Activated CD4-positive, alpha-beta T cell treated with anti-CD3 and anti-CD28 coated beads, Interleukin-2, amount 50 U/mL, for 4 hours (primary cell): ENCODE measurements at regions not wholly inside any gene's neighbourhood (a gene's known extent, or its start where the extent isn't known, plus 50 kb on each side); places are given as distances from the start of the nearest gene placed in this dataset.
"Not testable (repeated sequence)": the region's sequence is repeated elsewhere in the genome, so short reads cannot be mapped to it uniquely, and the experiment has no call there.

Experiments
- DNase-seq, 2 experiments: peaks; one replicate each; pipeline ENCODE4 v3.0.0-alpha.2; 2020

DNA sequence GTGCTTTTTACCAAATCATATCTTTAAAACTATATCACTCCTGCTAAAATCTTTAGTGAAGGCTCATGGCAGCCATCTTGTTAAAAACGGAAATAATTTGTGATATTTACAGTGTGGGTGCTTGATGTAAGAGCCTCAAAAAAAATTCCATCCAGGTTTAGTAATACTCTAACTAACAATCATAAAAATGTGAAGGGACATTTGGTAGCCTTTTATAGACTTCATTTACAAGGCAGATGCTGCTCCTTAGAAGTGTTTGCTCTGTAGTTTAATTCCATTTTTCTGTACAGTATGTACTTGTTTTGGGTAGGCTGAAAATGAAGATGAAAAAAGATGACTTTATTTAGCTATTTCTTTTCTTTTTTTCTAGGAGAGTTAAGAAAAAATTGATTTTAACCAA lies 525.0 kb downstream of the ZEB2 start:
- no peak for DNase-seq

DNA sequence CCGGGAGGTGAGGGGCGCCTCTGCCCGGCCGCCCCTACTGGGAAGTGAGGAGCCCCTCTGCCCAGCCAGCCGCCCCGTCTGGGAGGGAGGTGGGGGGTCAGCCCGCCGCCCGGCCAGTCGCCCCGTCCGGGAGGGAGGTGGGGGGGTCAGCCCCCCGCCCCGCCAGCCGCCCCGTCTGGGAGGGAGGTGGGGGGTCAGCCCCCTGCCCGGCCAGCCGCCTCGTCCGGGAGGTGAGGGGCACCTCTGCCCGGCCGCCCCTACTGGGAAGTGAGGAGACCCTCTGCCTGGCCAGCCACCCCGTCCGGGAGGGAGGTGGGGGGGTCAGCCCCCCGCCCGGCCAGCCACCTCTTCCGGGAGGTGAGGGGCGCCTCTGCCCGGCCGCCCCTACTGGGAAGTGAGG lies 528.3 kb downstream of the ZEB2 start:
- DNase-seq = not testable (repeated sequence)

DNA sequence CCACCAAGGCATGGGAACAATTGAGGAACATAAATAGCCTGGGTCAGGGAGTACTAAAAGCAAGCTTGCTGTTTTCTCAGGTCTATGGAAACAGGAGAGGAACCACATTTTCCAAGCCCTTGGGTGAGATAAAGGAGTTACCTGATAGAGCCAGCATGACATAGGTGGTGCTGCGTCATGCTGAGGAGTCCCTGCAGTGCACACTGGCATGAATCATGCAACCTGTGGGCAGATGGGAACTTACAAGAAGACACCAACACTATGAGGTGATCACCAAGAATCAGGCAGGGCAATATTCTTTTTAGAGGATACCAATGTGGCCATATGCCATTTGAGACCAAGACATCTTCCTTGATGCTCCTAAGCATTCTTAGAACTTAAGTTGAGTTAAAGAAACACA lies 531.8 kb downstream of the ZEB2 start:
- no peak for DNase-seq

DNA sequence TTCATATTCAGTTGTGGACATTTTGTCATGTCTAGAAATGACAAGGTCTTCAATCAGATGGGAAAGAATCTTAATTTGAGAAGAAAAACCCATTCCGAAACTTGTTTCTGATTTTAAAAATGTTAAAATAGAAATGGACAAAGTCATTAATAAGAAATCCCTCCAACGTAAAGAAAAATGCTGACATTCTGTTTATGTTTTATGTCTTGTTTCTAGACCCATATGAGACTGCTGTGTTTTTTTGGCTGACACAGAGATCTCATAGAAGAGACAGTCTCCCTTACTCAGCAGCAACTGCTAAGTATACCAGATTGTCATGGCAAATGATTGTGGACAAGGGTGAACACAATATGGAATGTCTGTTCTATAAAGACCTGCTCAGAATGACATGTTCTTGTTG lies 538.5 kb downstream of the ZEB2 start:
- DNase-seq = no peak

DNA sequence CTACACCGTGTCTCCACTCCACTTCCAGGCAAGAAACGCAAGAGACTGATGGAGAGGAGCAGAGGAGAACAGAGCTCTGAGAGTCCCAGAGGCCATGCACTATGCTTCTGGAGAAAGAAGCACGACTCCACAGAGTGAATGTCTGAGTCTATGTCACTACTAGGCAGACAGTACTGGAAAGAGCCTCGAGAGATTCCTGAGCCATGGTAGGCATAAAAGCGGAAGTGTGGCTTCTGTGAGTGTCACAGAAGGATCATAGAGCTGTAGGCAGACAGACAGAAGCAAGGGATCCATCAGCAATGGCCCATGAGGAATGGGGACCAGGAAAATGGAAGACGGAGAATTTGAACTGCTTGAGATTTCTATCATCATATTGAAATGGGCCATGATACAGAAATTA lies 542.6 kb downstream of the ZEB2 start:
- DNase-seq = no peak

DNA sequence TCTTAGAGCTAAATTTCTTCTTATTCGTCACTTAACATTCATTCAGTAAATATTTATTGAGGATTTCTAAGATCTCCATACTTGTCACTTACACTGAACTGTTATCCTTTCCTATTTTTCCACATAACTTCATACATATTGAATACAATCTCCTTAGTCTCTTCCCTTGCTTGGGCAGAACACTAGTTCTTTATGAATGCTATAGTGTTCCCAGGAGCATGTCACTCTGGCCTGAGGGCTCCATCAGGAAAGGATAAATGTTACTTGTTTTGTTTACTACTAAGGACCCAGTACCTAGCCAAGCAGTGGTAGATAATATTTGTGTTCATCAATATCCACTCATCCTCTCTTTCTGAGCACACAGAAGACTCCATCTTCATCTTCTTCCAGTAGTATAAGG lies 544.7 kb downstream of the ZEB2 start:
- no peak for DNase-seq

DNA sequence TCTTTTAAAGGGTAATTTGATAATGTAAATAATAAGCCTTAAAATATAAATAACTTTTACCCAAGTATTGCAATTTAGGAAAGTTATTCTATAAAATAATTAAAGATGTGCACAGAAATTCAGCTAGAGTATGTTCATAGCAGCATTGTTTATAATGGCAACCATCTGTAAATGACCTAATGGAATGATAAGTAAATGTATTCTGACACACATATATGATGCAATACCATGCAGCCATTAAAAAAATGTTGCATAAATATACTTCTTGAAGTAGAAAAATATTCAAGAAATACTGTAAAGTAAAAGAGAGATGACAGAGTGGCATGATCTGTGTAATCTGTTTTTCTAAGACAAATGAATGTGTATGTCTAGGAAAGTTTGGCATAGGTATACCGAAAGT lies 545.7 kb downstream of the ZEB2 start:
- no peak for DNase-seq

DNA sequence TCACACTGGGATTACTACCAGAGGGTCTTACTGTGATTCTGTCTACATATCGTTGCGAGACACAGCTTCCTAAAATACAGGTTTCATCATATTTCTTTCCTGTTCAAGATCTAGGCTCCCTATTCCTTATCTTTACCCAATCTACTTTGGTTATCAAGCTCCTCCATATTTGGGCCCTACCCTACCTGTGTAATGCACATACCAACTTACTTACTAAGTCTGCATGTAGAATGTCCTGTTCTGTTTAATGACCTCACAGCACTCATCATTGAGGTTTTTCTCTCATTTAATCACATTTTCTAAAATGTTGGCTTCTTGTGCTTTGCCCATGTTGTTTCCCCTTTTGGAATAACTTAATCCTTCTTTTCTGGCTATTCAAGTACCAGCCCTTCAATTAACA lies 551.1 kb downstream of the ZEB2 start:
- no peak for DNase-seq

DNA sequence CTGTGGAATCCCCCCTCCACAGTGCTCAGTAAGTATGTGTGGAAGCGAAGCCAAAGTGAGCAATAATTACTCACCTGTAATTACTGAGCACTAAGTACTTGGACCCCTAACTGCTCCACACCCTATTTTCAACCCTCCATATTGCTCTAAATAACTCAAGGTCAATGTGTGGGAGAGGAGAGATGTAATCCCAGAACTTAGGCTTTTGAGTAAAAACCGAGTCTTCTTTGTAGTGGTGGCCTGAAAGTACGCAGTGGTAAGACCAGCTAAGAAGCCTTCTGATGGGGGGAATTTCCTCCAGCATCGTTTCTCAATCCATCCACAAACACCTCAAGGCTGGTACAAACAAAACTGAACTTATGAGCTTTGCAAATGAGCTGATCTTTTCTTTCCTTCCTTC lies 551.6 kb downstream of the ZEB2 start:
- DNase-seq = no peak

DNA sequence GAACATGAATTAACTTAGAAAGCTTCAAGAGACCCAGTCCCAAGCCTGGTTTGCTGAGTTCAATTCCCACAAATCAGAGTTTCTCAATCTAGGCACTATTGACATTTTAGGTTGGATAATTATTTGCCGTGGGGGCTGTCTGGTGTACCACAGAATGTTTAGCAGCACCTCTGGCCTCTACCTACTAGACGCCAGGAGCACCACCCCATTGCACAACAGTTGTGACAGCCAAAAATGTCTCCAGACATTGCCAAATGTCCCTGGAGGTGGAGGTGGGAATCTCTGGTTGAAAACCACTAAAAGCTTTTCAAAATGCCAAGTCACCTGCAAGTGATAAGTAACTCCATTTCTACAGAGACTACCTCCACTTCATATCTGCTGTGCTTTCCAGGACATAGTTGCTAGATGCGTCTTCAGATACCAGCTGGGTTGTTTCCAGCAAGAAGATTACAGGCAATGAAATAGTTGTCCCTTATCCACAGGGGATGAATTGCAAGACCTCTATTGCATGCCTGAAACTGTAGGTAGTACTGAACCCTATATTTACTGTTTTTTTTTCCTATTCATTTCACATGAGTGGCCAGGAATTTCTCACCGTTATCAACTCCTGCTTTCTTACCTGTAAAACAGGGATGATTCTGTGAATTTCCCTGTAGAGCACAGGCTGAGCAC lies 554.3 kb downstream of the ZEB2 start:
- DNase-seq = no peak

DNA sequence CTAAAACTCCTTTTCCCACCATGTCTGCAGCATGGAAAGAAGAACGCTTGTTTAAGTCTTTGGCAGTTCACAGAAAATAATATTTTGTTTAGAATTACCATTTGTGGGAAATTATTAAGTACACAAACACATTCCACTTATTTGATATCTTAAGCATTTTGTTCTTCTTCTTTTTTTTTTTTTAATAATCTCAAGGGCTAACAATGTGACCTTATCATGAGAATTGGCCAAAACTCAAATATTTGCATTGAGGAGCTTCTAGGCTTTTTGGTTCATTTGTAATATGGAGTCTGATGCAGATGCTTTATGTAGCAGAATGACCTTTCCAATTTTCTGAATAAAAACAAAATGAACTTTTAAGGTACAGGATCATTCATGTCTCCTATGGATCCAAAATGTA lies 555.0 kb downstream of the ZEB2 start:
- no peak for DNase-seq

DNA sequence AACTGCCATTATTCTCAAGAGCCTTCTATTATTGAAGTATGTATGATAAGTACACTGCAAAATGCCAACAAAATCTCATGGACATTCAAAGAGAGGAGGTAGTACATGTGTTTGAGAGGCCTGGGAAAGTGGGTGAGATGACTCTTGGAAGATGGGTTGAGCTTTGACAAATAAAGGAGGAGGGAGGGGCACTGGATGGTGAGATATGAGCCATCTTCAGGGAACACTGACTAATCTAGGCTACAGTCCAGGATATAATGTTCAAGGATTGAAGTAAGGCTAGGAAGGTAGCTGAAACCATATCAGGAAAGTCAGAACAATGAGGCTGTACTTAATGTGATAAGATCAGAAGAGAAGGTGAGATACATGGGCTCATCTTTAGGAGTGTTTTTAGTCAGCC lies 559.7 kb downstream of the ZEB2 start:
- DNase-seq = no peak

DNA sequence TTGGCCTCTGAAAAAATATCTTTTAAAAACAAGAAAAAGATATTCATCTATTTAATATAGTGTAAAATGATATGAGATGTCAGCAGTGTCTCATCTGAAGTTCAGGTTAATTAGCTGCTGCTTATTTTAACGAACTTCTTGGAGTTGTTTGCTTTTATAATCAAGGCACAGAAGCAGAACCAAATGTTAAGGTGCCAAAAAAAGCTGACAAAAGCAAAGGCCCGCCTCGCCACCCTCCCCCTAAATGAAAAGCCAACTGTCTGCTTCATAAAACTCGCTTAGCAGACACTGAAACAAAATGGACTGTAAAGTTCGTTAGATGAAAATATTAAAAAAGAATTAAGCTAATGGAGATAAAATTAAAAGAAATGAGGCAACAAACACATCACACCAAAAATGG lies 562.6 kb downstream of the ZEB2 start:
- no peak for DNase-seq

DNA sequence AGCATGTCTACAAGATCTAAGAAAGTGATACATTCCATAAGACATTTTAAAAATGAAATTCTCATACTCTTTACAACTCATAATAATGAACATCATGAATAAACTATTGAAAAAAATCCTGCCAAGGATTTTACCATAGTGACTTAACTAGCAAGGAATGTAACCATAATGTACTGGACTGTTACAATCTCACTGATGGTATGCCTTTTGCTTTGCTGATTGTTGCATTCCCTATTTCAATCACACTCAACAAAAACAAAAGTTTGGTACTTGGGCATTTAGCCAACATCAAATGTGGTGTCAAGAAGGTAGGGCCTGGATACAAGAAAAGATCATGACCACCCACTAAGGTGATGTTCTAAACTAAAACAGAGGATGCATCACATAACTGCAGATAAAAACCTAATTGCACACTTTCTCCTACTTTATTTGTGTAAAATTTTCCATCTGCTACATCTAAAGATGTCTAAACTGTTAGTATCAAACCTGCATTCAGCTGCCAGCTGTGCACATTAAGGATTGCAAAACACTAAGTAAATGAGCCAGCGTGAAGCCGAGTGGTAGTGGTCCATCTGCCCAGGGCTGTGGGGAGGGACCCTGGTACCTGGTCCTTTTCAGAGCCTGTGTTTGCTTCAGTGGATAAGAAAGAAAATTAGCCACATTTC lies 564.4 kb downstream of the ZEB2 start:
- DNase-seq = no peak

DNA sequence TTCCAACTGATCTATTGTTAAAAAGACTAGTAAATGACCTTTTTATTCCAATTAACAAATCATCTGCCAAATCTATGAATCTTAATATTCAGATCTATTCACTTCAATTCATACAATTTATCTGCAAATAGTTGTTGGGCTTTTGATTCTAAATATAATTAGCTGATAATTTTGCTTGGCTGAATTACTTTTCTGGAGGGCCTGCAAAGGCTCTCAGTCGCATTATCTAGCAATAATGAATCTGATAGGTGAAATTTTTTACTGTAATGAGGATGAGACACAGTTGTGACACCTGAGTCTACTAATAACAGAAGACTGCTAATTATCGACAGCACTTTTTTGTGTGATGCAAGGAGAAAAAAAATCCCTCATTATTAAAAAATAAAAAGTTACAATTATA lies 565.1 kb downstream of the ZEB2 start:
- no peak for DNase-seq

DNA sequence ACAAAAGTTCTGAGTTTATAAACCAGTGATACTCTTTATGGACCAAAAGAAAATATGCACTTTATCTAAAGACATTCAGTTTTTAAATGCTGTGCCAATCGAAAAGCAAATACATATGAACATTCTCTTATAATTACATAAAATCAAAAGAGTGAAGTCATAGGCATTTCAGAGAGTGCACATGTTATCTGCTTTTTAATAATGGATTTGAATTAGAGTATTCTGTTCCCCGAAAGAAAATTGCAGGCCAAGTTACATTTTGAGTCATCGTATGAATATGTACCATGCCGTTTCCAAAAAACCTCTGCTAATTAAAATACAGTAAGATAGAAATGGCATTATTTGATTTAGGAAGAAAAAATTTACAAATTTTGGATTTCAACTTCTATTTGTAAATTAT lies 565.7 kb downstream of the ZEB2 start:
- DNase-seq = no peak

DNA sequence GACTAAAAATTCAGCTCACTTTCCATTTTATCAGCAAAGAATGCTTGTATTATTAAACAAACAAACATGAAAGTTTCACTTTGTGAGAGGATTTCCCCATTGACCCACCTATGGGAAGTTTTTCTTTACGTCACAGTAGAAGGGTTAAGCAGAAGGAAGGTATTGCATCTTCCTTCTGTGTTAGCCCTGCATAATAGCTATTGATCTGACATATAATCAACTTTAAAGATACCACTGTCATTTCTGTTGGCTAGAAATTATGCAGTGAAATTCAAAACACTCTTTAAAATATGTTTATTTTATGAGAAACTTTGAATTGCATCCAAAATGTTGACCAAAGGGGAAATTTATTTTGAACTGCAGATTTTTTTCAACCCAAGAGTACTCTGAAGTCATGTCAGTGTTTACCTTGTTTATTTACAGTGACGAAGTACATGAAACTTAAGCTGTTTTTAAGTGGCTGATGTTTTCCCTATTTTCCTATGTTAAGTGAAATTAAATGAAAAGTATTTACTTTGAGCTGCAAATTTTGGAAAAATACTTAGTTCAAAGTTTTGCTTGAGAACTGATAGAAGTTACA lies 566.4 kb downstream of the ZEB2 start:
- DNase-seq = no peak

DNA sequence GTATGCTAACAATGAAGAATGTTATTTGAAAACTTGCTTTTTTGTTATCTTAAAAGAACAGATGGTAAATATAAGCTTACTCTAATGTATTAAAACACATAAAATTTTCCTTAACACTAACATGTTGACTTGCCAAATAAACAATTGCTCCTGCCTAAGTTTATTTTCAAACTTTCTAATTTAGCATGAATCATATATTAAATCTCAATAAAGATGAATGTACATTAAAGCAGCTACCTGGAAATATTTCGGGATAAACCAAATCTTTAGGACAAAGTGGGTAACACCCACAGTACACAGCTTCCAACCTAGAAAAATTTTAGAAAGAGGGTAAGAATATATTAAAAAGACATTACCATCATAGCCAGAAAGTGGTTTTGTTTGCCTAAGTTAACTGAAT lies 567.4 kb downstream of the ZEB2 start:
- DNase-seq = no peak

DNA sequence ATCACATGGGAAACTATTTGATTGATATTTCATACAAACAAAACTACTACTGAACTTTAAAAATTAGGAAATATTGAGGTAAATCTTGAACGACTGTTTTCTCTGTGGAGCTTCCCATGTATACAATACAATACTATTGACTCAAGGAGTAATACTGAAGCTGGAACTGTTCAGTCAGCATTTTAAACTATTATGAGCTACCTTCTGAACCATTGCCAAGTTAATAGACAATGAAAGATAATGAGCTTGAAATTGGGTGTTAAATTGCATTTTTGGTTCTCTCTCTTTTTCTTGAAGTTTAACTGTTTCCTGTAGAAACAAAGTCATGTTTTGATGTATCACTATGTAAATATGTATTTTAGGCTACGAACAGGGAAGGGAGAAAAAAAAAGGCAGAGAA lies 569.2 kb downstream of the ZEB2 start:
- no peak for DNase-seq

DNA sequence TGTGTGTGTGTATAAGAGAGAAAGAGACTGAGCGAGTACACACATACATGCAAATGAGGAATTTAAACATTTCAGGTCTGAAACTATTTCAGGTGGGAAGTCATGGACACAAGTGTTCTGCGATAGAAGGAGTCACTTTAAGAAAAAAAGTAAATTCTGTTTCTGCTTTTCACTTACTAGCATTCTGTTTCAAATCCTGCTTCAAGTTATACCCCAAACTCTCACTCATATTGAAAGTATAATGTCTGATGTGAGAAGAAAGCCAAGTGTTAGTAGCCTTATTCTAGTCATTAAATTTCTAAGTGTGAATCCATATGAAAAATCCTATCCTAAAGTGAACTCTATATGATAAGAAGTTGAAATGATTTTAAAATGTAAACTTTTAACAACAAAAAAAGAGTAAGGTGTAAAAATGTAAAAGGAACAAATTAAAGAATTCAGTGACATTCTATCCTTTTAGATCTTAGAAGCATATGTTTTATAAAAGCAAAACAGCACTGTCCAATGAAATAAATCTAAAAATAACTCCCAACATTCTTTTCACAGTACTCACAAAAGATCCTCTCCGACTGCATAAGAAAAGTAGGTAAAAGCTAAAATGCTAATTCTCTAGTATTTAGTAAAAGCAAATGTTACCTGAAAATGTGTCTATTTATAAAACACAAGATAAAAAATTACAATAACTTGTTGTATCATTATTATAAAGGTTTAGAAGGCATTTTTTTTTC lies 570.6 kb downstream of the ZEB2 start:
- DNase-seq = no peak

DNA sequence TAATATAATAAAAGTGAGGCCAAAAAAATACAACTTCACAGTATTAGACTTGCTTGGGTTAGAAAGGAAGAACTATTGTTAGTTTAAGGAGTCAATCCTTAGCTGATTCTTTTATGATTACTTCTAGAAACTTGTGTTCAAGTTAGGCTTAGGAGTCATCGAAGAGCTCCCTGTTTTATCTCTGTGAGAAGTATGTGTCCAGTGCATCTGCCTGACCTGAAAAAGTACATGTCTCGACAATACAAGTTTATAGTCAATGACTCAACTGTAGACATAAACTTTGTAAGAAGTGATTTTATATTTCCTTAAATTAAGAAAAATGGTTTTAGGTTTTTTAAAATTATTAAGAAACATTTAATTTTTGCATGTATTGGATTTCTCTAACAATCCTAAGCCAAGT lies 571.2 kb downstream of the ZEB2 start:
- DNase-seq = no peak

DNA sequence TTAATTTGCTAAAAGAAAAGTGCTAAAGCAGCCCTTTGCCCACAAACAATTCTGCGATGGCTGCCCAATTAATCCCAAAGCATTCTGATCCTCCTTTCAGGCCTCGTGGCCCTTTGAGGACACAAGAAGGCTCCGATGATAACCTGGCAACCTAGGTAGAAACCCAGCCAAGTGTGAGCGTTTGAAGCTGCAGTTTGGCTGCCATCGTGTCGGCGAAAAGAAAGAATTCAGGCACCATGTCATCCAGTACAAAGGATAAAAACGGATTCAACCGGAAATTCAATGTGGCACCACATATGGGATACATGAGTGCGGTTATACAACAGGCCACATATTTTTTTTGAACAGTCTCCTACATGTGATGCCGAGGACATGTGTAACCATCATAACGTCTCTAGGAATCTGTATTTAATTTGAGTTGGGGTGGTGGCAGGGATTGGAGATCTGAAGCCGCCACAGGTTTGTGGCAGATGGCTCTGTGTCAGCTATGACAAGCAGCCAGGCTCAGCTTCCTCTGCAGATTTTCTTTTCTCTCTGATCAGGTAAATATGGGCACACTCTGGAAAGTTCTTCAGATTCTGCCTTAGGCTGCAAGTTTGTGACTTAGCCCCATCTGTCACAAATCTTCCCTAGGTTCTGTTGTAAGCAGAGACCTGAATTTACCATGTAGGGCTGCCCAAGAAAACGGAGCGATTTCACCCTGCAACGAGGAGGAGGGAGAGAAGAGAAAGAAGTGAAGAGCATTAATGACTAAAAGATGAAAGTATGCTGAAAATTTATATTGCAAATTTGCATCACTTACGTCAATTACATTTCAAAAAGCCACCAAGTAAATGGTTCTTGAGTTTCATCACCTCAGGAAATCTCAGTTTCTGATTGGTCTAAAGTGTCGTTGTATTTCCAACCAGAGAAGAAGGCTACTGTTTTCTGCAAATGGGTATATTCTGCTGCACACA lies 573.2 kb downstream of the ZEB2 start:
- no peak for DNase-seq

DNA sequence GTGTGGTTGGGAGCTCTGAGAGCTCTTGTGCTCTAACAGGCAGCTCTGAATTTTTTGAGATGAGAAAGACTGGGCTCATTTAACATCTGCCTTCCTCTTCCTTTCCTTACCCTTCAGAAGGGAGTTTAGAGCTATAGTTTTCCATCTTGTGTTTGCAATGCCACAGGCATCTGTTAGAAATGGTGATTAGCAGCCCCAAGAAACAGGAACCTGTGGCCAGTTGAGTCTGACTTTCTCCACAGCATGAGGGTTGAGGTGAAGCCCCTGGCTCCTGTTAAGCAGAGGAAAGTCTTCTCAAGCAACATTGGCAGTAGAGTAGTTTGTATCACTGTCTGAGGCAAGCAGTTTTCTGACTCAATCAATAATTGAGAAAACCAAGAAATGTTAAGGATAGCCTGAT lies 577.4 kb downstream of the ZEB2 start:
- no peak for DNase-seq
